CD4-positive, alpha-beta T cell (primary cell): ENCODE measurements at regions not wholly inside any gene's neighbourhood (a gene's known extent, or its start where the extent isn't known, plus 50 kb on each side); places are given as distances from the start of the nearest gene placed in this dataset.

Experiments
- ATAC-seq: fragments of 200-7000 bp; cut with Tn5 transposase; one replicate; pipeline ENCODE4 v1.10.0; 2022; ENCODE audit warnings: mild to moderate bottlenecking; ENCODE audit not compliant: poor library complexity
- CTCF ChIA-PET: fragments of 350-600 bp; sonication (Branson Sonifier 250); formaldehyde crosslinking; loops from one replicate; lab custom pipeline; 2021; ENCODE audit warnings: antibody characterized with exemption, inconsistent platforms; lab: Charles Lee
- POLR2A ChIA-PET: fragments of 350-600 bp; sonication (Branson Sonifier 250); formaldehyde crosslinking; loops from one replicate; lab custom pipeline; 2021; ENCODE audit warnings: antibody characterized with exemption, inconsistent platforms; lab: Charles Lee
- DNase-seq, 14 experiments: peaks; one replicate each; pipeline ENCODE4 v3.0.0-alpha.2; 2013 to 2020; ENCODE audit warnings: mixed read lengths in 2 of 14
- H3K27ac ChIP-seq, 2 donors: one replicate each; pipeline versions ENCODE4 v1.5.1 to v1.7.0; 2013; ENCODE audit warnings: low read length in 2 of 2, low read depth in 1 of 2, mild to moderate bottlenecking in 1 of 2
- H3K27me3 ChIP-seq, 2 experiments: 1 replicate in 1 of 2; 2 replicates in 1 of 2; pipeline versions ENCODE4 v1.6.1 to v1.7.0; 2013; ENCODE audit warnings: low read length in 2 of 2, control low read depth in 1 of 2, mild to moderate bottlenecking in 1 of 2, moderate library complexity in 1 of 2; ENCODE audit not compliant: insufficient read depth in 2 of 2, control insufficient read depth in 1 of 2
- H3K36me3 ChIP-seq: one replicate; pipeline ENCODE4 v1.6.1; 2013; ENCODE audit warnings: low read length, control low read depth; ENCODE audit not compliant: insufficient read depth
- H3K4me1 ChIP-seq: one replicate; pipeline ENCODE4 v1.6.1; 2013; ENCODE audit warnings: low read length, control low read depth; ENCODE audit not compliant: insufficient read depth
- H3K4me3 ChIP-seq: one replicate; pipeline ENCODE4 v1.5.1; 2013; ENCODE audit warnings: mild to moderate bottlenecking, low read length, moderate library complexity
- H3K9me3 ChIP-seq, 2 experiments: 1 replicate in 1 of 2; 2 replicates in 1 of 2; pipeline versions ENCODE4 v1.6.1 to v1.7.0; 2013; ENCODE audit warnings: low read length in 2 of 2, mild to moderate bottlenecking in 2 of 2, control low read depth in 1 of 2, moderate library complexity in 1 of 2; ENCODE audit not compliant: control insufficient read depth in 1 of 2, insufficient read depth in 1 of 2
- H3K27ac Mint-ChIP-seq: one replicate; pipeline ENCODE4 v1.8.0; 2020; ENCODE audit warnings: mixed read lengths
- H3K27me3 Mint-ChIP-seq: one replicate; pipeline ENCODE4 v1.8.0; 2021; ENCODE audit warnings: mixed read lengths
- H3K36me3 Mint-ChIP-seq: one replicate; pipeline ENCODE4 v1.8.0; 2021; ENCODE audit warnings: low read depth, mixed read lengths
- H3K4me1 Mint-ChIP-seq: one replicate; pipeline ENCODE4 v1.8.0; 2021; ENCODE audit warnings: low read depth, mixed read lengths
- H3K4me3 Mint-ChIP-seq: one replicate; pipeline ENCODE4 v1.8.0; 2020; ENCODE audit warnings: mild to moderate bottlenecking, mixed read lengths
- H3K9me3 Mint-ChIP-seq: one replicate; pipeline ENCODE4 v1.8.0; 2020; ENCODE audit warnings: mixed read lengths
- intact Hi-C, 2 experiments: fragments of 100-400 bp; cut with DNase I in 1 of 2; cut with micrococcal nuclease in 1 of 2; formaldehyde crosslinking; loops; one replicate each; pipeline versions ENCODE4 v1.15.1 to v1.9.0; 2023 to 2025; cut with DNase I, micrococcal nuclease
- TF ChIP-seq, protein P1 (sequence below): fragments of 200-600 bp; IDR thresholded peaks from one replicate; pipeline ENCODE4 v1.8.0; 2022; ENCODE audit warnings: antibody characterized with exemption, mild to moderate bottlenecking

DNA sequence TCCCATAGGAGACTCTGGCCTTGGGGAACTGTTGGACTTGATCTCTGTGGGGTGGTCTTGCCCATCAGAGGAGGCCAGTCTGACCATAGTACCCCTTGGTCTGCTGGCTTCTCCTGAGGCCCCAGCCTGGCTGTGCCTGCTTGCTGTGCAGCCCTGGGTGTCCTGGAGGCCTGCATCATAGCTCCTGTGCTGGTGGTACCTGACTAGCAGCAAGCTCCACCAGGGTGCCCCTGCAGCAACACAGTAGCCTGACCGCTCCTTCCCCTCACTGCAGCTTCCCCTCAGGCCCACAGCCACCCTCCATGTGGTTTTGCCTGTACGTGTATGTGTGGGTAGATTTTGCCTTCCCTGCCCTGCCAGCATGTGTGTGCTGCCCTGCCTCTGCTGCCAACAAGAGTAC lies 85.6 kb upstream of the TTC14 start:
- ChIA-PET CTCF (no interaction called here), POLR2A (no interaction called here)
- Histone ChIP-seq H3K4me1 (no peaks in the 10 kb centered on the region), H3K27ac (no peak overlapping the region), H3K4me3 (no peak overlapping the region), H3K27me3 (no peaks in the 10 kb centered on the region), H3K36me3 (no peaks in the 10 kb centered on the region), H3K9me3 (peaks cover 0 to 11% of the 10 kb centered on the region in 2 experiments)
- DNase-seq (no peak), ATAC-seq (no peak)
- Mint-ChIP-seq H3K27ac (no peak overlapping the region), H3K36me3 (no peaks in the 10 kb centered on the region), H3K4me3 (no peak overlapping the region), H3K9me3 (peaks cover 8% of the 10 kb centered on the region), H3K4me1 (no peaks in the 10 kb centered on the region), H3K27me3 (no peaks in the 10 kb centered on the region)
- TF ChIP-seq, protein P1, sequence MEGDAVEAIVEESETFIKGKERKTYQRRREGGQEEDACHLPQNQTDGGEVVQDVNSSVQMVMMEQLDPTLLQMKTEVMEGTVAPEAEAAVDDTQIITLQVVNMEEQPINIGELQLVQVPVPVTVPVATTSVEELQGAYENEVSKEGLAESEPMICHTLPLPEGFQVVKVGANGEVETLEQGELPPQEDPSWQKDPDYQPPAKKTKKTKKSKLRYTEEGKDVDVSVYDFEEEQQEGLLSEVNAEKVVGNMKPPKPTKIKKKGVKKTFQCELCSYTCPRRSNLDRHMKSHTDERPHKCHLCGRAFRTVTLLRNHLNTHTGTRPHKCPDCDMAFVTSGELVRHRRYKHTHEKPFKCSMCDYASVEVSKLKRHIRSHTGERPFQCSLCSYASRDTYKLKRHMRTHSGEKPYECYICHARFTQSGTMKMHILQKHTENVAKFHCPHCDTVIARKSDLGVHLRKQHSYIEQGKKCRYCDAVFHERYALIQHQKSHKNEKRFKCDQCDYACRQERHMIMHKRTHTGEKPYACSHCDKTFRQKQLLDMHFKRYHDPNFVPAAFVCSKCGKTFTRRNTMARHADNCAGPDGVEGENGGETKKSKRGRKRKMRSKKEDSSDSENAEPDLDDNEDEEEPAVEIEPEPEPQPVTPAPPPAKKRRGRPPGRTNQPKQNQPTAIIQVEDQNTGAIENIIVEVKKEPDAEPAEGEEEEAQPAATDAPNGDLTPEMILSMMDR = no peak
- intact Hi-C loops = no loop called here

DNA sequence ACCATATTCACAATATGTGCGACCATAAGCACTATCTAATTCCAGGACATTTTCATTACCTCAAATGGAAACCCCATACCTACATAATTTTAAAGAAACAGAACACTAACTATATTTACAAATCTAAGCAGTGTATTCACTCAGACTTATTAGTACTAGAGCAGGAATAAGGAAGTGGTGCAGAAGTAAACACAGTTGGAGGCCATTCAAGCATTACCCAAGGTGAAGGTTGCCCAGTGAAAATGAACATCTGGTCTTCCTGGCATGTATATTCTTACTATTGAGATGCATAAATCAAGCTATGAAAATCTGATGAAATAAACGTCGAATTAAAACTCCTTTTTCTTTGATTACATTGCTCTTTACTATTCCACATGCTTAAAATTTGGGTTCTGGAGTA lies 78.9 kb upstream of the TTC14 start:
- Histone ChIP-seq H3K36me3 (no peaks in the 10 kb centered on the region), H3K27me3 (no peaks in the 10 kb centered on the region), H3K4me1 (no peaks in the 10 kb centered on the region), H3K9me3 (peaks cover 0 to 3% of the 10 kb centered on the region in 2 experiments), H3K27ac (no peak overlapping the region), H3K4me3 (no peak overlapping the region)
- ChIA-PET POLR2A (no interaction called here), CTCF (no interaction called here)
- H3K36me3 Mint-ChIP-seq = no peaks in the 10 kb centered on the region
- no peak for DNase-seq
- ATAC-seq = no peak
- H3K4me3 Mint-ChIP-seq = no peak overlapping the region
- peaks cover 19% of the 10 kb centered on the region for H3K9me3 Mint-ChIP-seq
- H3K27me3 Mint-ChIP-seq = no peaks in the 10 kb centered on the region
- TF ChIP-seq, protein P1 = no peak
- no peak overlapping the region for H3K27ac Mint-ChIP-seq
- no peaks in the 10 kb centered on the region for H3K4me1 Mint-ChIP-seq
- intact Hi-C loops = no loop called here

DNA sequence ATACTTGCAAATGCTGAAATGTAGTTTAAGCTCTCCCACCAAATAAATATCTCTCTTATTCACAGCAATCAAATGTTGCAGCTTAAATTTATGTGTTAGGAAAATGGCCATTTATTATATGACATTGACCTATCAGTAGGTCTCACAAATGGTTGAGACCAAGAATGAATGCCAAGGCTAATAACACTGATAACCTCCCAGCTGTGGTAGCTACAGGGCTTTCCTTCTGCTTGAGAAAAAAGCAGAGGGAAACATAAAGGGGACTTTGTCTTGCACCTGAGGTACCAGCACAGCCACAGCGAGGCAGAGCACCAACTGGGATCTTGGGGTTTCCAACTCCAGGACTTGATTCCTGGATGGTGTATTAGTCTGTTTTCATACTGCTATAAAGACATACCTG lies 73.1 kb upstream of the TTC14 start:
- H3K4me1 Mint-ChIP-seq = no peaks in the 10 kb centered on the region

More for the DNA sequence above, 73.1 kb upstream of the TTC14 start:
- intact Hi-C loops = no loop called here
- DNase-seq (no peak), ATAC-seq (no peak)
- Mint-ChIP-seq H3K9me3 (peaks cover 7% of the 10 kb centered on the region), H3K36me3 (no peaks in the 10 kb centered on the region), H3K4me3 (no peak overlapping the region), H3K27me3 (peaks cover 6% of the 10 kb centered on the region), H3K27ac (no peak overlapping the region)
- peaks cover 3 to 9% of the 10 kb centered on the region in 2 experiments for H3K9me3 ChIP-seq
- no peak overlapping the region for H3K4me3 ChIP-seq
- H3K27me3 ChIP-seq = no peaks in the 10 kb centered on the region
- H3K36me3 ChIP-seq = no peaks in the 10 kb centered on the region
- CTCF ChIA-PET = no interaction called here
- no peaks in the 10 kb centered on the region for H3K4me1 ChIP-seq
- H3K27ac ChIP-seq = no peak overlapping the region
- TF ChIP-seq, protein P1 = no peak
- POLR2A ChIA-PET = no interaction called here
